NCI-H460 (cell line): ENCODE measurements at regions not wholly inside any gene's neighbourhood (a gene's known extent, or its start where the extent isn't known, plus 50 kb on each side); places are given as distances from the start of the nearest gene placed in this dataset.
"Not testable (repeated sequence)": the region's sequence is repeated elsewhere in the genome, so short reads cannot be mapped to it uniquely, and the experiment has no call there.

Experiments
- DNase-seq: peaks from one replicate; pipeline ENCODE4 v3.0.0-alpha.2; 2016; ENCODE audit warnings: low read depth; ENCODE audit errors: extremely low read depth

- no peak for DNase-seq
These were observed 76.8 kb upstream of the SH3PXD2B start for GRCh38 chr5:172530878-172531703.

DNA sequence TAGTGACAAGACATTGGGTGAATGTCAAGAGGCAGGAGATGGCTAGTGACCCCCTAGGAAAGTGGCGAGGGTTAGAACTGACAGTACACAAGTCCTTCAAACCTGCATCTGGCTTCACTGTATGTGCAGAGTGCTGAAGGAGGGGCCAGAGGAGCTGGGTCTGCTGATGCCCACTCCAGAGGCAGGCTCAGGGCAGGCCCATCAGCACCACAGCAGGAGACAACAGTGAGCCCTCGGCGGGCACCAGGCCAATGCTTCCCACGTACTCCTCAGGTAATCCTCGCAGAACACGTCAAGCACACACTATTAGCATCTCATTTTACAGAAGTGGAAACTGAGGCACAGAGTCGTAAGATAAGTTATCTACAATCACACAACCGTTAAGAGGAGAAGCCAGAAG, 76.1 kb upstream of the SH3PXD2B start:
- no peak for DNase-seq

- no peak for DNase-seq
These were observed 75.6 kb upstream of the SH3PXD2B start for GRCh38 chr5:172529896-172530295.

DNA sequence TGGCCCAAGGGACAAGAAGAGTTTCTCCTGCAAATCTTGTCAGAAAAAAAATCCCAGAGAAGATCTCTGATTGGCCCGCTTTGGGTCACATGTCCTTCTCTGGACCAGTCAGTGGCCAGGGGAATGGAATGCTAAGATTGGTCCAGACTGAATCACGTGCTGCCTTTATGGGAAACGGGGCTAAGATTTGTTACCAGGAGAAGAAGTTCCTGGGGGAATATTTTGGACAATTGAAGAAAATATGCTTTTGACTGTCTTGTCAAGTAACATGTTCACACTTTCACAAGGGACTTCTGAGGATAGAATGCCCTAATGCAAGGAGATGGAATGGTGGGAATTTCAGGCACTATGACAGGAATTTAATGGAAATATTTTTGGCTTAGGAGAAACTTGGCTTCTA, 74.1 kb upstream of the SH3PXD2B start:
- no peak for DNase-seq

DNA sequence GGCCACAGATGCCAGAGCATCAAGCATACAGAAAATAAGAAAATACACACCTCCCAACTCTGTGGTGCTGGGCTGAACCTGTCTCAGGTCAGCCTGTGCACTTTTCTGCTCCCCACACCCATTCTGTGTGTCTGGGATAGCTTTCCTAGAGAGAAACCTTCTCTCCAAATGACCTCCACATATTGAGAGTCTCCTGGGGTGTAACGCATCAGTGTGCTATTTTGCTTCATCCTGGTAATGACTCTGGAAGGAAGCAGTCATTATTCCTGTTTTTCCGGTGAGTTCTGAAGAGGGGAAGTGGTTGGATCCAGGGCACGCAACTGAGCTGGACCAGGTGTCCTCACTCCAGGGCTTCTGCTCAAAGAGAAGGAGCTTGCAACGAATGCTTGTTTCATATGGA, 73.2 kb upstream of the SH3PXD2B start:
- DNase-seq, result no peak

GRCh38 chr5:172525996-172526360, 71.7 kb upstream of the SH3PXD2B start:
- no peak for DNase-seq

DNA sequence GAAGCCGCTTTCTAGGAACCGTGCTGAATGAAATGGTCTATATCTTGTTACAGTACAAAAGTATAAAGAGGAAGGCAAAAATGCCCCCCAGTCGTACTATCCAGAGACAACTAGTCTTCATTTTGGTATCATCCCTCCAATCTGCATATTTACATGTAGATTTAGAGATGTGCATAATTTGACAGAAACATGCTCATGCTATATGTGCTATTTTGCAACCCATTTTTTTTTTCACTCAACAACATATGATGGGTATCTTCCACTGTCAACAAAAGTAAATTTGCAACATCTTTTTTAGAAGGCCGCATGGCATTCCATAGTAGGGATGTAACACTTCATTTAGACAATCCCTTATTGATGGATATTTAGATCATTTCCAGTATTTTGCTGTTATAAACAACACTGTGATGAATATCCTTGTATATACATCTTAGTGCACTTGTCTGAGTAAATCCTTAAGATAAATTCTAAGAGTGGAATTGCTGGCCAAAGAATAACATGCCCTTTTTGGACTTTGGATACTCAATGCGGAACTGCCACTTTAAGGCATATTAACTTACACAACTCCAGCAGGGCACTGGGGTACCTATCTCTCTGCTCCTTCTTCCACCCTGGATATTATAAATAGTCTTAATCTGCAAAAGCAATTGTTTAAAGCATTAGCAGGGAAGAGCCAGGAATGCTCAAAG, 71.1 kb upstream of the SH3PXD2B start:
- no peak for DNase-seq

- DNase-seq, result no peak
These were observed 70.3 kb upstream of the SH3PXD2B start for GRCh38 chr5:172524573-172525021.

GRCh38 chr5:172523146-172523745, 68.9 kb upstream of the SH3PXD2B start:
- no peak for DNase-seq

GRCh38 chr5:172521338-172521932, 67.1 kb upstream of the SH3PXD2B start:
- no peak for DNase-seq

DNA sequence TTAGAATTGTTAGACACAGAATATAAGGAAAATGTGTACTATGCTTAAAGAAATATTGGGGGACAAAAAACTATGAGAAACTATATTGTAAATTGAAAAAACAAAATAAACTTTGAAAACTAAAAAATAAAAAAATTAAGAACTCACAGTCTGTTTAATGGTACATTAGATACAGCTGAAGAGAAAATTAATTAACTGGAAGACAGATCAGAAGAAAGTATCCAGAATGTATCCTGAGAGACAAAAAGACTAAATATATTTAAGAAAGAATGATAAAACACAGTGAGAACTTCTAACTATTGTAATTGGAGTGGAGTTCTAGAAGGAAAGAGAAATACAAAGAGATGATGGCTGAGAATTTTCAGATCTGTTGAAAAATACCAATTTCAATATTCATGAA, 57.6 kb upstream of the SH3PXD2B start:
- DNase-seq, result no peak

- DNase-seq, result no peak
These were observed 55.1 kb upstream of the SH3PXD2B start for GRCh38 chr5:172509405-172509781.

DNA sequence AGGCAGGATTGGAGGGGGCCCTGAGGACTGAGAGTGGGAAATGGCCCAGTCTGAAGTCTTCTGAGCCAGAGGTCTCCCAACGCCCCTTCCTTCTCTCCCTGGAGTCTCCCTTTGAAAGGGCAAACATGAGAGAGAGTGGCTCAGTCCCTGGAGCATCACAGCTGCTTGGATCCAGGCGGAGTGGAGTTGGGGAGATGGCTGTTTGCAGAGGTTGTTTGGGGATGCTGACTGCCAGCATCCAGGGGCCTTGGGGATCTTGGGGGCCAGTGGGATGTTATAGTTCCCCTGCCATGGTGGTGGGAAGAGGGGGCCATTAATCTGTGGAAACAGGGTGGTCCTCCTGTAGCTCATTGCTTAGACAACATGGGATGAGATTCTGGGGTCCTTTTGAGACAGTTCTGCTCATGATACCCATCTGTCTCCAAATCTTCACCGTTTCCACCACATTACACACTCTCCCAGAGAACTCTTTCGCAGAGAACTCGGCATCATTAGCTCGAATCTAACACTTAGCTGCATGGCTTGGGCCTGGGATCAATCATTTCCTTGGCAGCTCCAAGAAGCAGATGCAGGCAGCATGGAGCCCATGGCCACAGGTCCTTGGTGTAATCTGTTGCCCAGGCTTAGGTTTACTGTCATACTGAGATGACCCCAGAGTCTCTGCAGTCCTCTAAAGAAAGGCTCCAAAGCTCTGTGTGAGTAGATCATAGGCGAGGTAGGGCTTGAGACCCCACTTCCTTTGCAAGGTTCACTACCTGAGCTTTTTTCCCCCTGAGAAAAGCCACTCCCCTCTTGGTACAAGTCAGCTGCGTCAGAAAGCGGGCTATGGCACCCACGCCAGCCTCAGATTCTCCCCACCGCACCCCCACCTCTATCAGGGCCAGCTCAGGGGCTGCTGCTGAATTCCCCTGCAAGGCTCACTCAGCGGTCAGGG, 54.4 kb upstream of the SH3PXD2B start:
- no peak for DNase-seq

GRCh38 chr5:172507485-172507884, 53.2 kb upstream of the SH3PXD2B start:
- DNase-seq, result not testable (repeated sequence)

DNA sequence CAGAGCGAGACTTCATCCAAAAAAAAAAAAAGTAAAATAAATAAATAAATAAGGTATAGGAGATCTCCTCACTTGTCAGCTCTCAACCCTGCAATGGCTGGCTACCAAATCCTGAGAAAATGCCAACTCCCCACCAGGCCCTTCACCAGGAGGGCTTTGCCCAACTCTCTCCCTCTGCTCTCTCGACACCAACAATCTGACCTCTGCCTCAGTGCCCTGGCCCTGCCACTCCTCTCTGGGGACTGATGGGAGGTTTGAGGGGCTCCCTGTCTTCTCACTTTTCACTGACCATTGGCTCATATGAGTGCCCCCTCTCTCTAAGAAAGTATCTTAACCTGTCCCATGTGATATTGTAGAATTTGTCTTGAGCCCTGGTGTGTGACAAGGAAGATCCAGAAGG, 52.6 kb upstream of the SH3PXD2B start:
- DNase-seq, result no peak

GRCh38 chr5:172506251-172506650, 51.9 kb upstream of the SH3PXD2B start:
- no peak for DNase-seq

- DNase-seq, result no peak
These were observed 51.5 kb upstream of the SH3PXD2B start for GRCh38 chr5:172505845-172506244.

- no peak for DNase-seq
These were observed 51.1 kb upstream of the SH3PXD2B start for GRCh38 chr5:172505403-172505759.

- DNase-seq, result no peak
These were observed 50.5 kb upstream of the SH3PXD2B start for GRCh38 chr5:172504701-172505402.
